ENCODE measurements at regions not wholly inside any gene's neighbourhood (a gene's known extent, or its start where the extent isn't known, plus 50 kb on each side); places are given as distances from the start of the nearest gene placed in this dataset.

DNA sequence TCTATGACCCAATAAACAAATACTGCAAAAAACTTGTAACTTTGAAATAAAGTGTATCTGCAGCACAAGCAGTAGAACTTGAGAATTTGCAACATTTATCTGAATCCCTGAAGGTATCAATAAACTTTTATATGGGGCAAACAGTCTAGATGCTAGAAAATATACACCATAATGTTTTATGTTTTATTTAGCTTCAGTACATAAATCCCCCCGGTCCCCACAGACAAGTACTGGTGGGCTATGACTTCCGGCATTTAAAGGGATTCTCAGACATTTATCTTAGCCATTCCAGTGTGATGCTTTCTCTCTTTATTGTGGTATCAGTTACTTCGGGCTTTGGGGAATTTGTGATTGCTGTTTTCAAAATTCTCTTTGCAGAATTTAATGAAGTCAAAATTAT lies 390.4 kb downstream of the SIPA1L2 start:
- Histone ChIP-seq H3F3A (ENCODE audit: low read length, unreplicated experiment) (no peaks in the 10 kb centered on the region), H3K36me3 (ENCODE audit: low read depth, low read length) (no peaks in the 10 kb centered on the region), H3K4me2 (ENCODE audit: low read length) (no peak overlapping the region), H3K9me3 (ENCODE audit: low read length) (no peaks in the 10 kb centered on the region), H3K9me2 (replicated peaks; ENCODE audit: low read length) (no peaks in the 10 kb centered on the region), H3K9ac (ENCODE audit: low read length) (no peak overlapping the region), H2AFZ (ENCODE audit: low read length) (no peak overlapping the region), H3K4me3 (ENCODE audit: low read length) (no peak overlapping the region), H4K20me1 (ENCODE audit: low read length) (no peaks in the 10 kb centered on the region), H3K27ac (ENCODE audit: low read length) (no peak overlapping the region), H3K4me1 (ENCODE audit: insufficient read depth, low read length) (no peaks in the 10 kb centered on the region), H3K79me2 (ENCODE audit: low read length) (no peaks in the 10 kb centered on the region), H3K27me3 (ENCODE audit: low read length) (no peaks in the 10 kb centered on the region)
- DNase-seq (no peak), ATAC-seq (no peak)
- intact Hi-C loops (cut with micrococcal nuclease) = no loop called here
- no TSS peak for BruUV-seq (replicated peaks)
- ChIA-PET POLR2A (ENCODE audit: unreplicated experiment) (no interaction called here), CTCF (no interaction called here)
- TF ChIP-seq, protein P1, sequence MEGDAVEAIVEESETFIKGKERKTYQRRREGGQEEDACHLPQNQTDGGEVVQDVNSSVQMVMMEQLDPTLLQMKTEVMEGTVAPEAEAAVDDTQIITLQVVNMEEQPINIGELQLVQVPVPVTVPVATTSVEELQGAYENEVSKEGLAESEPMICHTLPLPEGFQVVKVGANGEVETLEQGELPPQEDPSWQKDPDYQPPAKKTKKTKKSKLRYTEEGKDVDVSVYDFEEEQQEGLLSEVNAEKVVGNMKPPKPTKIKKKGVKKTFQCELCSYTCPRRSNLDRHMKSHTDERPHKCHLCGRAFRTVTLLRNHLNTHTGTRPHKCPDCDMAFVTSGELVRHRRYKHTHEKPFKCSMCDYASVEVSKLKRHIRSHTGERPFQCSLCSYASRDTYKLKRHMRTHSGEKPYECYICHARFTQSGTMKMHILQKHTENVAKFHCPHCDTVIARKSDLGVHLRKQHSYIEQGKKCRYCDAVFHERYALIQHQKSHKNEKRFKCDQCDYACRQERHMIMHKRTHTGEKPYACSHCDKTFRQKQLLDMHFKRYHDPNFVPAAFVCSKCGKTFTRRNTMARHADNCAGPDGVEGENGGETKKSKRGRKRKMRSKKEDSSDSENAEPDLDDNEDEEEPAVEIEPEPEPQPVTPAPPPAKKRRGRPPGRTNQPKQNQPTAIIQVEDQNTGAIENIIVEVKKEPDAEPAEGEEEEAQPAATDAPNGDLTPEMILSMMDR (conservative IDR thresholded peaks at IDR 0.05; ENCODE audit: low read depth, low read length) = no peak
- TF ChIP-seq EZH2phosphoT487 (IDR thresholded peaks at IDR 0.05; ENCODE audit: borderline replicate concordance, low read length) = no peak
- TF ChIP-seq EZH2 (IDR thresholded peaks at IDR 0.05; ENCODE audit: low read length, unreplicated experiment) = no peak

DNA sequence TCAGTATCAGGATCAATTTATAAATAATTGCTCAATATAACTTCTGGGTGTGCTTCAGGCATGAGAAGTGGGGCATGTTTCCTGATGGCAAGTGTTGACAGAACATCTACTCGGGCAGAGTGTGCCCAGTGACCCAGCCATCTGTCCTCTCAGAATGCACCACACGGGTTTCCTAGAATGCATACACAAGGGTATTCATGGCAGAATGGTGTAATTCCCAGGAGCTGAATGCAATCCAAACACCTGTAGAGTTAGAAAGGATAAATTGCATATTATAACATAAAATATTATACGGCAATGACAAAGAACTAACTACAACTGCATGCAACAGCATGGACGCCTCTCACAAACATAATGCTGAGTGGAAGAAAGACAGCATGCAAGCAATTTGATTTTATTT lies 391.9 kb downstream of the SIPA1L2 start:
- no peak overlapping the region for H3K4me3 ChIP-seq (ENCODE audit: low read length)
- POLR2A ChIA-PET (ENCODE audit: unreplicated experiment) = no interaction called here
- no peak for DNase-seq
- TF ChIP-seq, protein P1 (conservative IDR thresholded peaks at IDR 0.05; ENCODE audit: low read depth, low read length) = no peak
- TF ChIP-seq EZH2phosphoT487 (IDR thresholded peaks at IDR 0.05; ENCODE audit: borderline replicate concordance, low read length) (no peak), EZH2 (IDR thresholded peaks at IDR 0.05; ENCODE audit: low read length, unreplicated experiment) (no peak)
- H3K9ac ChIP-seq (ENCODE audit: low read length) = no peak overlapping the region
- H4K20me1 ChIP-seq (ENCODE audit: low read length) = no peaks in the 10 kb centered on the region
- no peaks in the 10 kb centered on the region for H3K4me1 ChIP-seq (ENCODE audit: insufficient read depth, low read length)
- no peak overlapping the region for H2AFZ ChIP-seq (ENCODE audit: low read length)
- H3F3A ChIP-seq (ENCODE audit: low read length, unreplicated experiment) = no peaks in the 10 kb centered on the region
- H3K9me3 ChIP-seq (ENCODE audit: low read length) = no peaks in the 10 kb centered on the region
- H3K4me2 ChIP-seq (ENCODE audit: low read length) = no peak overlapping the region
- BruUV-seq (replicated peaks) = no TSS peak
- H3K27ac ChIP-seq (ENCODE audit: low read length) = no peak overlapping the region
- ATAC-seq = no peak
- intact Hi-C loops (cut with micrococcal nuclease) = no loop called here
- CTCF ChIA-PET = no interaction called here
- H3K9me2 ChIP-seq (replicated peaks; ENCODE audit: low read length) = no peaks in the 10 kb centered on the region
- no peaks in the 10 kb centered on the region for H3K27me3 ChIP-seq (ENCODE audit: low read length)
- no peaks in the 10 kb centered on the region for H3K79me2 ChIP-seq (ENCODE audit: low read length)
- H3K36me3 ChIP-seq (ENCODE audit: low read depth, low read length) = no peaks in the 10 kb centered on the region

DNA sequence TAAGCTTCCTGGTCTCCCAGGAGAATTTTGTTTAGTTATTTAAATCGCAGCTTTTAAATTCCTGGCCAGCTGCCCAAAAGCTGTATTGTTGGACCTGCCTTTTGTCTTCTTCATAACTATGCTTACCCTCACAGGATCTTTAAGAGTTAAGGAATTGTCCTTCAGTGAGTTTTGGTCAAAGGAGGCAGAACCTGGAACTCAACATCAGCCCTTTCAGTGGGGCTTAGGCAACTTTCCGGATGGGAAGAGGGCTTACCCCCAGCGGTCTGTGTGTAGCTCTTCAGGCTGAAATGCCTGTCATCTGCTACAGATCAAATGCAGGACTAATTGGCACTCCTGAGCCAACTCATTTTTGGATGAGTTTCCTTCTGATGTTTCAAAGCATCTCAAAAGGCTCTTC lies 402.6 kb downstream of the SIPA1L2 start:
- no peak overlapping the region for H3K4me3 ChIP-seq (ENCODE audit: low read length)
- no peaks in the 10 kb centered on the region for H3K79me2 ChIP-seq (ENCODE audit: low read length)
- H3F3A ChIP-seq (ENCODE audit: low read length, unreplicated experiment) = peaks cover 6% of the 10 kb centered on the region
- H3K4me1 ChIP-seq (ENCODE audit: insufficient read depth, low read length) = peaks cover 43% of the 10 kb centered on the region
- no peak overlapping the region for H3K9ac ChIP-seq (ENCODE audit: low read length)
- no peak overlapping the region for H3K27ac ChIP-seq (ENCODE audit: low read length)
- BruUV-seq (replicated peaks) = no TSS peak
- no peaks in the 10 kb centered on the region for H3K27me3 ChIP-seq (ENCODE audit: low read length)
- no peak overlapping the region for H3K4me2 ChIP-seq (ENCODE audit: low read length)
- POLR2A ChIA-PET (ENCODE audit: unreplicated experiment) = interaction anchor here (0.6 kb wide), 1 partner anchor 33 kb away, joined by 3 read pairs; no protein-coding TSS in a partner anchor
- intact Hi-C loops (cut with micrococcal nuclease) = no loop called here
- CTCF ChIA-PET = no interaction called here
- TF ChIP-seq EZH2 (IDR thresholded peaks at IDR 0.05; ENCODE audit: low read length, unreplicated experiment) = no peak
- TF ChIP-seq, protein P1 (conservative IDR thresholded peaks at IDR 0.05; ENCODE audit: low read depth, low read length) = no peak
- TF ChIP-seq EZH2phosphoT487 (IDR thresholded peaks at IDR 0.05; ENCODE audit: borderline replicate concordance, low read length) = no peak
- no peak for ATAC-seq
- H4K20me1 ChIP-seq (ENCODE audit: low read length) = no peaks in the 10 kb centered on the region
- H3K9me2 ChIP-seq (replicated peaks; ENCODE audit: low read length) = no peaks in the 10 kb centered on the region
- H2AFZ ChIP-seq (ENCODE audit: low read length) = no peak overlapping the region
- DNase-seq = no peak
- H3K36me3 ChIP-seq (ENCODE audit: low read depth, low read length) = no peaks in the 10 kb centered on the region
- H3K9me3 ChIP-seq (ENCODE audit: low read length) = no peaks in the 10 kb centered on the region

Data from PC-3 (cell line).